ENCODE measurements at regions not wholly inside any gene's neighbourhood (a gene's known extent, or its start where the extent isn't known, plus 50 kb on each side); places are given as distances from the start of the nearest gene placed in this dataset.

DNA sequence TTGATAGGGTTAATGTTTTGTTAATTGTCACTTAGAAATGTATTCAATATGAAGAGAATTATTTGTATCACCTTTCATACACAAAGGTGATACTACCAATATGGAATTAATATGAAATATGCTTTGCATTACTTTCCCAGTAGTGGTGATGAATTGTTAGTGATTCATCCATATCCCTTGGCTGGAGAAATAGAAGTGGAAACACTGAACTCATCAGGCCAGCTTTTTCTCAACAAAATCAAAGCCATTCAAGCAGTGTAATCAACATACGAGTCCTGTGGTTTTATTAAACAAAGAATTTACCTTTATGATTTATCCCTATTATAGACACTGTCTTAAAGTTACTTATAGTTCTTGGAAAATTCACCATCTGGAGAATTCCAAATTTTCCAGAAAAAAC lies 264.0 kb upstream of the MEF2C start:
- Histone ChIP-seq H2AK5ac (ENCODE audit: low read depth, low read length) (no peak overlapping the region), H2BK120ac (ENCODE audit: low read depth, low read length) (no peak overlapping the region), H2BK20ac (ENCODE audit: low read depth, low read length) (no peak overlapping the region), H3K9me3 (ENCODE audit: control insufficient read depth, insufficient read depth, low read length) (no peaks in the 10 kb centered on the region), H3K27me3 (ENCODE audit: control insufficient read depth, insufficient read depth, low read length) (no peaks in the 10 kb centered on the region), H4K8ac (ENCODE audit: low read depth in 2 of 2, low read length in 2 of 2) (no peak overlapping the region), H3K4ac (ENCODE audit: low read depth, low read length) (no peak overlapping the region), H3K27ac (ENCODE audit: insufficient read depth, low read length) (no peak overlapping the region), H3K56ac (ENCODE audit: extremely low read depth, insufficient read depth, low read length) (no peak overlapping the region), H3K36me3 (ENCODE audit: control insufficient read depth, insufficient read depth, low read length) (no peaks in the 10 kb centered on the region), H3K23ac (ENCODE audit: low read depth, low read length) (no peak overlapping the region), H2BK5ac (ENCODE audit: low read depth, low read length, poor library complexity, severe bottlenecking) (no peak overlapping the region), H4K91ac (ENCODE audit: insufficient read depth, low read depth, low read length) (no peak overlapping the region), H3K9me1 (ENCODE audit: insufficient read depth, low read length) (no peaks in the 10 kb centered on the region), H4K20me1 (ENCODE audit: insufficient read depth, low read length) (no peaks in the 10 kb centered on the region), H3K4me2 (ENCODE audit: low read depth, low read length) (no peak overlapping the region), H2BK15ac (ENCODE audit: low read depth, low read length) (no peak overlapping the region), H3K9ac (ENCODE audit: low read depth, low read length) (no peak overlapping the region), H2AFZ (replicated peaks; ENCODE audit: low read length, poor library complexity) (no peak overlapping the region), H3K4me1 (ENCODE audit: control insufficient read depth, insufficient read depth, low read length) (no peaks in the 10 kb centered on the region), H3K79me1 (ENCODE audit: low read depth in 1 of 2, low read length in 2 of 2) (no peaks in the 10 kb centered on the region), H3K14ac (replicated peaks; ENCODE audit: low read depth, low read length) (no peak overlapping the region), H4K5ac (ENCODE audit: low read depth, low read length) (no peak overlapping the region), H3K18ac (ENCODE audit: low read depth, low read length) (no peak overlapping the region), H2AK9ac (replicated peaks; ENCODE audit: low read depth, low read length, poor library complexity) (no peak overlapping the region), H3K4me3 (ENCODE audit: insufficient read depth, low read depth, low read length) (no peak overlapping the region)
- dilution Hi-C loops (cut with HindIII; ENCODE audit: low sequenced_read_pairs, unreplicated experiment), result no loop called here
- intact Hi-C loops (cut with micrococcal nuclease), result no loop called here
- DNase-seq, result no peak
- in situ Hi-C loops (cut with MboI; ENCODE audit: low sequenced_read_pairs), result no loop called here
- no CpG with 5 or more reads among the region's 1 CpG for WGBS, 2 experiments (ENCODE audit: extremely low coverage in 2 of 2, insufficient read length in 1 of 2)
- ChIA-PET POLR2A (ENCODE audit: unreplicated experiment) (no interaction called here), CTCF (interaction anchor here (0.7 kb wide), 1 partner anchor 28 kb away, joined by 3 read pairs; no protein-coding TSS in a partner anchor)
- TF ChIP-seq BHLHE40 (IDR thresholded peaks at IDR 0.05; ENCODE audit: low read depth, low read length) (no peak), RFX5 (IDR thresholded peaks at IDR 0.05; ENCODE audit: low read depth, low read length) (no peak), POLR2A (IDR thresholded peaks at IDR 0.05; ENCODE audit: low read depth, low read length) (no peak), SMC3 (IDR thresholded peaks at IDR 0.05; ENCODE audit: low read depth, low read length) (no peak), NFE2L2 (IDR thresholded peaks at IDR 0.05; ENCODE audit: low read depth, low read length) (no peak), FOS (IDR thresholded peaks at IDR 0.05; ENCODE audit: low read depth, low read length) (no peak), MAZ (IDR thresholded peaks at IDR 0.05; ENCODE audit: borderline replicate concordance, low read depth, low read length) (no peak), RAD21 (IDR thresholded peaks at IDR 0.05; ENCODE audit: low read length) (no peak), CTCF (conservative IDR thresholded peaks at IDR 0.05; ENCODE audit: low read depth, low read length) (no peak)
- TF ChIP-seq, protein P1, sequence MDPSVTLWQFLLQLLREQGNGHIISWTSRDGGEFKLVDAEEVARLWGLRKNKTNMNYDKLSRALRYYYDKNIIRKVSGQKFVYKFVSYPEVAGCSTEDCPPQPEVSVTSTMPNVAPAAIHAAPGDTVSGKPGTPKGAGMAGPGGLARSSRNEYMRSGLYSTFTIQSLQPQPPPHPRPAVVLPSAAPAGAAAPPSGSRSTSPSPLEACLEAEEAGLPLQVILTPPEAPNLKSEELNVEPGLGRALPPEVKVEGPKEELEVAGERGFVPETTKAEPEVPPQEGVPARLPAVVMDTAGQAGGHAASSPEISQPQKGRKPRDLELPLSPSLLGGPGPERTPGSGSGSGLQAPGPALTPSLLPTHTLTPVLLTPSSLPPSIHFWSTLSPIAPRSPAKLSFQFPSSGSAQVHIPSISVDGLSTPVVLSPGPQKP (IDR thresholded peaks at IDR 0.05; ENCODE audit: borderline replicate concordance, low read depth, low read length), result no peak
- BruUV-seq (replicated peaks), result no TSS peak
- ATAC-seq (ENCODE audit: low read depth), result no peak
